ELF-1 (cell line): ENCODE measurements at regions not wholly inside any gene's neighbourhood (a gene's known extent, or its start where the extent isn't known, plus 50 kb on each side); places are given as distances from the start of the nearest gene placed in this dataset.
"Not testable (repeated sequence)": the region's sequence is repeated elsewhere in the genome, so short reads cannot be mapped to it uniquely, and the experiment has no call there.

Experiments
- DNase-seq: peaks from one replicate; pipeline ENCODE4 v3.0.0-alpha.2; 2016; ENCODE audit warnings: low read depth, low spot score

- DNase-seq = peak; percentile 19
Observed at GRCh38 chrX:56343219-56343618, 111.1 kb downstream of the KLF8 start.

DNA sequence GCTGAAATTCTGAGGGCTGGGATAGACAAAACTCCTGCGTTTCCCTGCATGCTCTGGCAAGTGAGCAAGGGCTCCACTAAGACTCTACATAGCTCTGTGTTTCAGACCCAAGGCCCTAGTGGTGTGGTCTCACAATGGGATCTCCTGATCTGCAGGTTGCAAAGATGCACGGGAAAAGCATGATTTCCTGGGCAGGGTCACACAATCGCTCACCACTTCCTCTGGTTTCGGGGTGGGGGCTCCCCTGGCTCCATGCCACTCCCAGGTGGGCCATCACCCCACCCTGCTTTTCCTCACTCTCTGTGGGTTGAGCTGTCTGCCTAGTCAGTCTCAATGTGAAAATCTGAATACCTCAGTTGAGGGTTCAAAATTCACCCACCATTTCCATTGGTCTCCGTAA lies 111.5 kb downstream of the KLF8 start:
- no peak for DNase-seq

GRCh38 chrX:56358145-56358544 lies 126.0 kb downstream of the KLF8 start:
- not testable (repeated sequence) for DNase-seq

GRCh38 chrX:56365171-56365570 lies 133.0 kb downstream of the KLF8 start:
- DNase-seq = not testable (repeated sequence)

DNA sequence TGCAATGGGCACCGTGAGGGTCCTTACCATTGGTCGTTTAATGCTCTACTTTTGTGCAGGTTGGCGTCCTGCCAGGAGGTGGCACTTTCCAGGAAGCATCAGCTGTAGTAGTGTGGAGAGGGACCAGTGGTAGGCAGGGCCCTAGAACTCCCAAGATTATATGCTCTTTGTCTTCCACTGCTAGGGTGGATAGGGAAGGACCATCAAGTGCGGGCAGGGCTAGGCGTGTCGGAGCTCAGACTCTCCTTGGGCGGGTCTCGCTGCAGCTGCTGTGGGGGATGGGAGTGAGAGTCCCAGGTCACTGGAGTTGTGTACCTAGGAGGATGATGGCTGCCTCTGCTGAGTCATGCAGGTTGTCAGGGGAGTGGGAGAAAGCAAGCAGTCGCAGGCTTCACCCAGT lies 134.7 kb downstream of the KLF8 start:
- peak; percentile 23 for DNase-seq

- no peak for DNase-seq
Observed at GRCh38 chrX:56368962-56369361, 136.8 kb downstream of the KLF8 start.

GRCh38 chrX:56379984-56380780 lies 148.0 kb downstream of the KLF8 start:
- DNase-seq = not testable (repeated sequence)

DNA sequence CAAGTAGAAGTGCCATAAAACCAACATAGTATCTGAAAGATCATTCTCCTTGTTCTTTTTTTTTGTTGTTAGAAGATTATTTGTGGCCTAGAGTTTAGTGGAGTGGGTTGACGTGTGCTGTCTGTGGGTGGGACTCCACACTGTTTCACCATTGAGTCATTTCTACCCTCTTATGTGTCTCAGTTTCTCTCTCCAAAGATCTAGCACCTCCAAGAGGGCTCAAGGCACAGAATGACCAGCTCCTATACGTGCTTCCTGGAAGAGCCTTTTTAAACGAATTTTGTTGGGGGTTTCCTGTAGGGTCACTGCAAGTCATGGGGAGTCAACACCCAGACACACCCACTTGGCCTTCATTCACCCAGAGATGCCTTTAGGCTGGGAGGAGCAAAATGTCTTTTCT lies 150.1 kb downstream of the KLF8 start:
- no peak for DNase-seq

- no peak for DNase-seq
Observed at GRCh38 chrX:56385336-56385735, 153.2 kb downstream of the KLF8 start.

GRCh38 chrX:56385960-56386359 lies 153.8 kb downstream of the KLF8 start:
- no peak for DNase-seq

- no peak for DNase-seq
Observed at GRCh38 chrX:56397636-56398035, 165.5 kb downstream of the KLF8 start.

GRCh38 chrX:56402207-56402606 lies 161.2 kb upstream of the UBQLN2 start:
- DNase-seq = no peak

- peak; percentile 59 for DNase-seq
Observed at GRCh38 chrX:56429581-56429980, 133.8 kb upstream of the UBQLN2 start.

DNA sequence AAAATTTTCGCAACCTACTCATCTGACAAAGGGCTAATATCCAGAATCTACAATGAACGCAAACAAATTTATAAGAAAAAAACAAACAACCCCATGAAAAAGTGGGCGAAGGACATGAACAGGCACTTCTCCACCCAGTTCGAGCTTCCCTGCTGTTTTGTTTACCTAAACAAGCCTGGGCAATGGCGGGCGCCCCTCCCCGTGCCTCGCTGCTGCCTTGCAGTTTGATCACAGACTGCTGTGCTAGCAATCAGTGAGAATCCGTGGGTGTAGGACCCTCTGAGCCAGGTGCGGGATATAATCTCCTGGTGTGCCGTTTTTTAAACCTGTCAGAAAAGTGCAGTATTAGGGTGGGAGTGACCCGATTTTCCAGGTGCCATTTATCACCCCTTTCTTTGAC lies 111.4 kb upstream of the UBQLN2 start:
- not testable (repeated sequence) for DNase-seq

- DNase-seq = no peak
Observed at GRCh38 chrX:56462389-56462788, 101.0 kb upstream of the UBQLN2 start.

GRCh38 chrX:56468441-56468840 lies 95.0 kb upstream of the UBQLN2 start:
- no peak for DNase-seq

- DNase-seq = not testable (repeated sequence)
Observed at GRCh38 chrX:56494923-56495322, 68.5 kb upstream of the UBQLN2 start.

- DNase-seq = no peak
Observed at GRCh38 chrX:56498756-56499155, 64.7 kb upstream of the UBQLN2 start.

DNA sequence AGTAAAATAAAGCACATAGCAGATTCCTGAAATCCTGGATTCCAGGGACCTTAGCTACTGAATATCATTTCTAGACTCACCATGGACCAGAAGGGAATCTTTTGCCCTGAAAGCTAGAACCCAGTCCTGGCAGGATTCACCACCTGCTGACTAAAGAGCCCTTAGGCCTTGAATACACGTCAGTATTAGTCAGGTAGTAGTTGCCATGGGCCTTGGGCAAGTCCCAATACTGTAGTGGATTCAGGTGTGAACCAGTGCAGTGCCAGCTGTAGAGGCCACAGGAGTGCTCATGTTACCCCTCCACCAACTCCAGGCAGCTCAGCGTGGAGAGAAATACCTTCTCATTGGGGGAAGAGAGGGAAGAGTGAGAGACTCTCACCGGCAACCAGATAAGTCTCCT lies 64.1 kb upstream of the UBQLN2 start:
- DNase-seq = no peak

DNA sequence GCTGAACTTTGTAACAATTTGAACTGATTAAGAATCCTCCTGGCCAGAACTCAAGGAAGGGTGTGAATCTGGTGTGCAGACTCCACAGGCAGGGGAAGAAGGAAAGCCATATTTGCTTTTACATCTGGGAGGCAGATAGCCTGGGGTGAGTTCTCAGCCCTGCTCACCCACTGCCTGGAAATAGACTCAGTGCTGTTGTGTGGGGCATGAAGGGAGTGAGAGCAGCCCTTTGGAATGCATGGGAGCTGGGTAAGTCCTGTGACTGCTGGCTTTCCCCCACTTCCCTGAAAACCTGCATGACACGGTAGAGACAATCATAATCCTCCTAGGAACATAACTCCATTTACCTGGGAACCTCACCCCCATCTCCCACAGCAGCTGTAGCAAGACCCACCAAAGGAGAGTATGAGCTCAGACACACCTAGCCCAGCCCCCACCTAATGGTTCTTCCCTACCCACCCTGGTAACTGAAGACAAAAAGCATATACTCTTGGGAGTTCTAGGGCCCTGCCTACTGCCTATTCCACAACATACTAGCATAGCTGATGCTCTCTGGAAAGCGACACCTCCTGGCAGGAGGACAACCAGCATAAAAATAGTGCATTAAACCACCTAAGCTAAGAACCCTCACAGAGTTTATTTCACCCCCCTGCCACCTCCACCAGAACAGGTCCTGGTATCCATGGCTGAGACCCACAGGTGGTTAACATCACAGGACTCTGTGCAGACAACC lies 59.3 kb upstream of the UBQLN2 start:
- peak; percentile 35 for DNase-seq

GRCh38 chrX:56505866-56506265 lies 57.6 kb upstream of the UBQLN2 start:
- DNase-seq = peak; percentile 20
